Panc1 (cell line): ENCODE measurements at regions not wholly inside any gene's neighbourhood (a gene's known extent, or its start where the extent isn't known, plus 50 kb on each side); places are given as distances from the start of the nearest gene placed in this dataset.

Experiments used
- CTCF ChIP-seq: fragments of 450-650 bp; IDR thresholded peaks from 2 replicates; pipeline ENCODE4 v1.5.1; 2017; ENCODE audit warnings: mild to moderate bottlenecking
- POLR2AphosphoS5 ChIP-seq: IDR thresholded peaks from 2 replicates; pipeline ENCODE4 v1.6.1; 2012; ENCODE audit warnings: mild to moderate bottlenecking, low read depth, low read length, moderate library complexity
- SIN3A ChIP-seq: IDR thresholded peaks from 2 replicates; pipeline ENCODE4 v1.6.1; 2012; ENCODE audit warnings: low read depth, mild to moderate bottlenecking, low read length, moderate library complexity, borderline replicate concordance; ENCODE audit not compliant: insufficient read depth

GRCh38 chr7:19488056-19488455 lies 220.8 kb downstream of the POLR1F start:
- TF ChIP-seq CTCF (no peak), POLR2AphosphoS5 (no peak), SIN3A (no peak)
